ENCODE measurements at regions not wholly inside any gene's neighbourhood (a gene's known extent, or its start where the extent isn't known, plus 50 kb on each side); places are given as distances from the start of the nearest gene placed in this dataset.

GRCh38 chr5:75894482-75894881 is 177.2 kb upstream of the POC5 start (continued):
- no peak for TF ChIP-seq ZNF462 (CRISPR knock-in tag; IDR thresholded peaks at IDR 0.05)
- TF ChIP-seq, protein P1, sequence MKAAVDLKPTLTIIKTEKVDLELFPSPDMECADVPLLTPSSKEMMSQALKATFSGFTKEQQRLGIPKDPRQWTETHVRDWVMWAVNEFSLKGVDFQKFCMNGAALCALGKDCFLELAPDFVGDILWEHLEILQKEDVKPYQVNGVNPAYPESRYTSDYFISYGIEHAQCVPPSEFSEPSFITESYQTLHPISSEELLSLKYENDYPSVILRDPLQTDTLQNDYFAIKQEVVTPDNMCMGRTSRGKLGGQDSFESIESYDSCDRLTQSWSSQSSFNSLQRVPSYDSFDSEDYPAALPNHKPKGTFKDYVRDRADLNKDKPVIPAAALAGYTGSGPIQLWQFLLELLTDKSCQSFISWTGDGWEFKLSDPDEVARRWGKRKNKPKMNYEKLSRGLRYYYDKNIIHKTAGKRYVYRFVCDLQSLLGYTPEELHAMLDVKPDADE (IDR thresholded peaks at IDR 0.05), result no peak
- no peak for TF ChIP-seq EZH2 (IDR thresholded peaks at IDR 0.05; ENCODE audit: low read depth, unreplicated experiment)
- TF ChIP-seq POLR2AphosphoS5 (IDR thresholded peaks at IDR 0.05; ENCODE audit: low read depth), result no peak
- TF ChIP-seq, protein P2, sequence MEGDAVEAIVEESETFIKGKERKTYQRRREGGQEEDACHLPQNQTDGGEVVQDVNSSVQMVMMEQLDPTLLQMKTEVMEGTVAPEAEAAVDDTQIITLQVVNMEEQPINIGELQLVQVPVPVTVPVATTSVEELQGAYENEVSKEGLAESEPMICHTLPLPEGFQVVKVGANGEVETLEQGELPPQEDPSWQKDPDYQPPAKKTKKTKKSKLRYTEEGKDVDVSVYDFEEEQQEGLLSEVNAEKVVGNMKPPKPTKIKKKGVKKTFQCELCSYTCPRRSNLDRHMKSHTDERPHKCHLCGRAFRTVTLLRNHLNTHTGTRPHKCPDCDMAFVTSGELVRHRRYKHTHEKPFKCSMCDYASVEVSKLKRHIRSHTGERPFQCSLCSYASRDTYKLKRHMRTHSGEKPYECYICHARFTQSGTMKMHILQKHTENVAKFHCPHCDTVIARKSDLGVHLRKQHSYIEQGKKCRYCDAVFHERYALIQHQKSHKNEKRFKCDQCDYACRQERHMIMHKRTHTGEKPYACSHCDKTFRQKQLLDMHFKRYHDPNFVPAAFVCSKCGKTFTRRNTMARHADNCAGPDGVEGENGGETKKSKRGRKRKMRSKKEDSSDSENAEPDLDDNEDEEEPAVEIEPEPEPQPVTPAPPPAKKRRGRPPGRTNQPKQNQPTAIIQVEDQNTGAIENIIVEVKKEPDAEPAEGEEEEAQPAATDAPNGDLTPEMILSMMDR (conservative IDR thresholded peaks at IDR 0.05; ENCODE audit: low read depth in 2 of 2), result no peak

DNA sequence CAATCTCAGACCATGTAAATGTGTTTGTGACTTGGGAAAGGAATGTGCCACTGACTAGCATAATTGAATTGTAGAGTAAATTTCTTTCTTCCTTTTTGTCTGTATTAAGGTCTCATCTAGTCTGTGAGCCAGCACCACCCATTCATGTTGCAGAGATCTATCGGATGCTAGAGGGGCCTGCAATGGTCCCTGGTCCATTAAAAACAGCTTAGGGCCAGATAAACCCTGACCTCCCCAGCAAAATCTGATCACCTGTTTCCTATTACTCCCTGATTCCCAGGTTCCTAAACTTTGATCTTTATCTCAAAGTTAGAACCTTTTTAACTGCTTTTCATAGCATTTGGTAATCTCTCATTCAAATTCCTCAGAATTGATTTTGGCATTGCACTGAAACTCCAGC is 174.5 kb upstream of the POC5 start:
- Histone ChIP-seq H3K27me3 (ENCODE audit: insufficient read depth) (no peaks in the 10 kb centered on the region), H3K4me2 (no peak overlapping the region), H3K9me2 (ENCODE audit: insufficient read depth) (0 out of 2 replicates have a peak, but pooled peaks cover 4% of the 10 kb centered on the region), H2AFZ (no peak overlapping the region), H3K27ac (ENCODE audit: low read depth) (no peak overlapping the region), H3K4me3 (no peak overlapping the region), H3K4me1 (ENCODE audit: insufficient read depth) (no peaks in the 10 kb centered on the region), H3K79me2 (replicated peaks; ENCODE audit: insufficient read depth) (no peaks in the 10 kb centered on the region), H3K36me3 (ENCODE audit: insufficient read depth) (no peaks in the 10 kb centered on the region), H4K20me1 (replicated peaks; ENCODE audit: insufficient read depth) (no peaks in the 10 kb centered on the region), H3F3A (replicated peaks; ENCODE audit: low read depth) (no peaks in the 10 kb centered on the region)
- no peak for ATAC-seq
- Mint-ChIP-seq H3K27ac (no peak overlapping the region), H3K27me3 (ENCODE audit: insufficient read depth, low read depth, poor library complexity) (no peaks in the 10 kb centered on the region), H3K4me1 (no peaks in the 10 kb centered on the region), H3K9me3 (peaks cover 12% of the 10 kb centered on the region; the same call in 2 of the 3 replicates), H3K4me3 (no peak overlapping the region), H3K36me3 (ENCODE audit: low read depth) (no peaks in the 10 kb centered on the region)
- DNase-seq (ENCODE audit: low spot score), result no peak
- TF ChIP-seq POLR2AphosphoS5 (IDR thresholded peaks at IDR 0.05; ENCODE audit: low read depth), result no peak
- no peak for TF ChIP-seq NANOG (IDR thresholded peaks at IDR 0.05; ENCODE audit: borderline replicate concordance)
- TF ChIP-seq, protein P1 (IDR thresholded peaks at IDR 0.05), result no peak
- TF ChIP-seq, protein P3, sequence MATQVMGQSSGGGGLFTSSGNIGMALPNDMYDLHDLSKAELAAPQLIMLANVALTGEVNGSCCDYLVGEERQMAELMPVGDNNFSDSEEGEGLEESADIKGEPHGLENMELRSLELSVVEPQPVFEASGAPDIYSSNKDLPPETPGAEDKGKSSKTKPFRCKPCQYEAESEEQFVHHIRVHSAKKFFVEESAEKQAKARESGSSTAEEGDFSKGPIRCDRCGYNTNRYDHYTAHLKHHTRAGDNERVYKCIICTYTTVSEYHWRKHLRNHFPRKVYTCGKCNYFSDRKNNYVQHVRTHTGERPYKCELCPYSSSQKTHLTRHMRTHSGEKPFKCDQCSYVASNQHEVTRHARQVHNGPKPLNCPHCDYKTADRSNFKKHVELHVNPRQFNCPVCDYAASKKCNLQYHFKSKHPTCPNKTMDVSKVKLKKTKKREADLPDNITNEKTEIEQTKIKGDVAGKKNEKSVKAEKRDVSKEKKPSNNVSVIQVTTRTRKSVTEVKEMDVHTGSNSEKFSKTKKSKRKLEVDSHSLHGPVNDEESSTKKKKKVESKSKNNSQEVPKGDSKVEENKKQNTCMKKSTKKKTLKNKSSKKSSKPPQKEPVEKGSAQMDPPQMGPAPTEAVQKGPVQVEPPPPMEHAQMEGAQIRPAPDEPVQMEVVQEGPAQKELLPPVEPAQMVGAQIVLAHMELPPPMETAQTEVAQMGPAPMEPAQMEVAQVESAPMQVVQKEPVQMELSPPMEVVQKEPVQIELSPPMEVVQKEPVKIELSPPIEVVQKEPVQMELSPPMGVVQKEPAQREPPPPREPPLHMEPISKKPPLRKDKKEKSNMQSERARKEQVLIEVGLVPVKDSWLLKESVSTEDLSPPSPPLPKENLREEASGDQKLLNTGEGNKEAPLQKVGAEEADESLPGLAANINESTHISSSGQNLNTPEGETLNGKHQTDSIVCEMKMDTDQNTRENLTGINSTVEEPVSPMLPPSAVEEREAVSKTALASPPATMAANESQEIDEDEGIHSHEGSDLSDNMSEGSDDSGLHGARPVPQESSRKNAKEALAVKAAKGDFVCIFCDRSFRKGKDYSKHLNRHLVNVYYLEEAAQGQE (IDR thresholded peaks at IDR 0.05; ENCODE audit: unreplicated experiment), result no peak
- no peak for TF ChIP-seq EZH2phosphoT487 (IDR thresholded peaks at IDR 0.05; ENCODE audit: unreplicated experiment)
